Spleen (tissue), 7 donors: ENCODE measurements at regions not wholly inside any gene's neighbourhood (a gene's known extent, or its start where the extent isn't known, plus 50 kb on each side); places are given as distances from the start of the nearest gene placed in this dataset.

ENCODE experiments used
- CTCF ChIP-seq, 11 experiments: fragments of 200-600 bp in 7 of 11; fragments of 450-650 bp in 4 of 11; sonication (generic) in 4 of 11; IDR thresholded peaks in 8 of 11; conservative IDR thresholded peaks in 3 of 11; 1 replicate in 7 of 11; 2 replicates in 4 of 11; pipeline versions ENCODE4 v1.4.0 to v1.8.0; 2016 to 2021; ENCODE audit warnings: antibody characterized with exemption in 11 of 11, inconsistent platforms in 4 of 11, mild to moderate bottlenecking in 1 of 11
- POLR2A ChIP-seq, 3 donors: fragments of 450-650 bp; IDR thresholded peaks; one replicate each; pipeline ENCODE4 v1.5.1; 2017; ENCODE audit warnings: antibody characterized with exemption in 3 of 3, mild to moderate bottlenecking in 1 of 3
- POLR2AphosphoS5 ChIP-seq, 3 donors: sonication (generic); formaldehyde crosslinking; IDR thresholded peaks; one replicate each; pipeline ENCODE4 v1.5.1; 2017; ENCODE audit warnings: antibody characterized with exemption in 3 of 3
- donor health status: DM: no; HTN: no; CAD: no; lungs with moderate emphysema.
- donor health status: DM: no; HTN: no; CAD: no.
- donor health status: DM: no; HTN: no; CAD: no.

- no peak for TF ChIP-seq POLR2A (IDR thresholded peaks at IDR 0.05)
- no peak for TF ChIP-seq CTCF (IDR thresholded peaks at IDR 0.05 in 8 of 11, conservative IDR thresholded peaks at IDR 0.05 in 3 of 11)
- TF ChIP-seq POLR2AphosphoS5 (IDR thresholded peaks at IDR 0.05) = no peak
These were observed 113.0 kb upstream of the CHD2 start for GRCh38 chr15:92787116-92787515.
